ENCODE measurements at regions not wholly inside any gene's neighbourhood (a gene's known extent, or its start where the extent isn't known, plus 50 kb on each side); places are given as distances from the start of the nearest gene placed in this dataset.

GRCh38 chr5:33212900-33213299 lies 227.9 kb upstream of the TARS1 start:
- H3K4me1 ChIP-seq (ENCODE audit: insufficient read depth): peaks cover 7% of the 10 kb centered on the region

GRCh38 chr5:33223563-33224284 lies 217.0 kb upstream of the TARS1 start:
- Histone ChIP-seq H3K4me3 (no peak overlapping the region), H3K4me1 (ENCODE audit: insufficient read depth) (peaks cover 1% of the 10 kb centered on the region), H3K9me3 (no peaks in the 10 kb centered on the region), H3K27me3 (no peaks in the 10 kb centered on the region), H3K27ac (no peak overlapping the region), H3K36me3 (no peaks in the 10 kb centered on the region)
- intact Hi-C loops (cut with DNase I): no loop called here
- no peak for DNase-seq
- WGBS, 3 donors: 59 to 77% (median 68%) methylated on average over 3 of the region's 3 CpGs
- TF ChIP-seq EP300 (IDR thresholded peaks at IDR 0.05) (no peak), POLR2A (IDR thresholded peaks at IDR 0.05) (no peak), CTCF (IDR thresholded peaks at IDR 0.05) (no peak)

More at GRCh38 chr5:33212900-33213299, 227.9 kb upstream of the TARS1 start:
- Histone ChIP-seq H3K36me3 (no peaks in the 10 kb centered on the region), H3K9me3 (no peaks in the 10 kb centered on the region), H3K4me3 (no peak overlapping the region), H3K27me3 (no peaks in the 10 kb centered on the region), H3K27ac (no peak overlapping the region)
- intact Hi-C loops (cut with DNase I): no loop called here
- 2 to 20% (median 2%) methylated on average over 2 of the region's 2 CpGs for WGBS, 3 donors
- no peak for DNase-seq
- TF ChIP-seq POLR2A (IDR thresholded peaks at IDR 0.05): no peak
- no peak for TF ChIP-seq CTCF (IDR thresholded peaks at IDR 0.05)
- TF ChIP-seq EP300 (IDR thresholded peaks at IDR 0.05): no peak

GRCh38 chr5:33224285-33224961 lies 216.3 kb upstream of the TARS1 start:
- intact Hi-C loops (cut with DNase I): no loop called here
- no peaks in the 10 kb centered on the region for H3K27me3 ChIP-seq
- no peak overlapping the region for H3K4me3 ChIP-seq
- H3K9me3 ChIP-seq: no peaks in the 10 kb centered on the region
- peaks cover 1% of the 10 kb centered on the region for H3K4me1 ChIP-seq (ENCODE audit: insufficient read depth)
- no peak for DNase-seq
- WGBS, 3 donors: 84 to 89% (median 88%) methylated on average over 4 of the region's 4 CpGs
- TF ChIP-seq CTCF (IDR thresholded peaks at IDR 0.05): no peak
- no peak for TF ChIP-seq EP300 (IDR thresholded peaks at IDR 0.05)
- TF ChIP-seq POLR2A (IDR thresholded peaks at IDR 0.05): no peak
- no peak overlapping the region for H3K27ac ChIP-seq
- no peaks in the 10 kb centered on the region for H3K36me3 ChIP-seq

GRCh38 chr5:33227247-33227646 lies 213.5 kb upstream of the TARS1 start:
- TF ChIP-seq CTCF (IDR thresholded peaks at IDR 0.05): no peak
- TF ChIP-seq POLR2A (IDR thresholded peaks at IDR 0.05): no peak
- H3K27ac ChIP-seq: no peak overlapping the region
- intact Hi-C loops (cut with DNase I): no loop called here
- H3K27me3 ChIP-seq: no peaks in the 10 kb centered on the region
- H3K36me3 ChIP-seq: no peaks in the 10 kb centered on the region
- DNase-seq: no peak
- no peaks in the 10 kb centered on the region for H3K9me3 ChIP-seq
- no peak overlapping the region for H3K4me3 ChIP-seq
- peaks cover 1% of the 10 kb centered on the region for H3K4me1 ChIP-seq (ENCODE audit: insufficient read depth)

Data from ovary (tissue), 7 donors.